ENCODE measurements at regions not wholly inside any gene's neighbourhood (a gene's known extent, or its start where the extent isn't known, plus 50 kb on each side); places are given as distances from the start of the nearest gene placed in this dataset.

- ChIA-PET CTCF (no interaction called here), POLR2A (no interaction called here)
- H3K27me3 Mint-ChIP-seq (ENCODE audit: low read depth): no peaks in the 10 kb centered on the region
- H3K36me3 Mint-ChIP-seq: no peaks in the 10 kb centered on the region
- DNase-seq (ENCODE audit: low spot score) (no peak), ATAC-seq (no peak)
- no peaks in the 10 kb centered on the region; the same call in 1 of the 2 replicates for H3K9me3 Mint-ChIP-seq
- H3K4me3 Mint-ChIP-seq: no peak overlapping the region
- H3K4me1 Mint-ChIP-seq: peaks cover 30% of the 10 kb centered on the region
- H3K27ac Mint-ChIP-seq: no peak overlapping the region
- TF ChIP-seq E2F4 (CRISPR knock-in tag; IDR thresholded peaks at IDR 0.05; ENCODE audit: borderline replicate concordance, low read depth) (no peak), CDX4 (CRISPR knock-in tag; IDR thresholded peaks at IDR 0.05; ENCODE audit: borderline replicate concordance) (no peak), USF2 (CRISPR knock-in tag; IDR thresholded peaks at IDR 0.05) (no peak), NR1H2 (CRISPR knock-in tag; IDR thresholded peaks at IDR 0.05) (no peak), ATF6 (CRISPR knock-in tag; IDR thresholded peaks at IDR 0.05) (no peak), E2F5 (CRISPR knock-in tag; IDR thresholded peaks at IDR 0.05) (no peak), ZNF396 (CRISPR knock-in tag; IDR thresholded peaks at IDR 0.05; ENCODE audit: borderline replicate concordance) (no peak), ZBTB21 (CRISPR knock-in tag; IDR thresholded peaks at IDR 0.05; ENCODE audit: borderline replicate concordance) (no peak)
Measured at GRCh38 chr15:96896766-96897165, 566.3 kb downstream of the NR2F2 start.

- no peak for DNase-seq (ENCODE audit: low spot score)
- Mint-ChIP-seq H3K36me3 (peaks cover 31% of the 10 kb centered on the region), H3K4me3 (no peak overlapping the region), H3K9me3 (peaks cover 34% of the 10 kb centered on the region), H3K27me3 (ENCODE audit: low read depth) (no peaks in the 10 kb centered on the region), H3K4me1 (no peaks in the 10 kb centered on the region), H3K27ac (no peak overlapping the region)
- TF ChIP-seq AFF4 (CRISPR knock-in tag; IDR thresholded peaks at IDR 0.05; ENCODE audit: borderline replicate concordance) (no peak), E2F1 (CRISPR knock-in tag; IDR thresholded peaks at IDR 0.05) (no peak), USF1 (CRISPR knock-in tag; IDR thresholded peaks at IDR 0.05) (no peak), OVOL2 (CRISPR knock-in tag; IDR thresholded peaks at IDR 0.05; ENCODE audit: borderline replicate concordance) (no peak), ESRRA (CRISPR knock-in tag; IDR thresholded peaks at IDR 0.05; ENCODE audit: borderline replicate concordance) (no peak), SMAD3 (CRISPR knock-in tag; IDR thresholded peaks at IDR 0.05; ENCODE audit: borderline replicate concordance) (no peak), ZNF232 (CRISPR knock-in tag; IDR thresholded peaks at IDR 0.05) (no peak)
- no peak for ATAC-seq
- POLR2A ChIA-PET: no interaction called here
- CTCF ChIA-PET: no interaction called here
Measured at GRCh38 chr15:96914081-96914480, 583.6 kb downstream of the NR2F2 start.

All from WTC11 (cell line).